NCI-H446 (cell line): ENCODE measurements at regions not wholly inside any gene's neighbourhood (a gene's known extent, or its start where the extent isn't known, plus 50 kb on each side); places are given as distances from the start of the nearest gene placed in this dataset.
"Not testable (repeated sequence)": the region's sequence is repeated elsewhere in the genome, so short reads cannot be mapped to it uniquely, and the experiment has no call there.

Experiments used
- DNase-seq, 2 experiments: peaks; one replicate each; lab custom pipeline; 2025; lab: John Stamatoyannopoulos, UW

DNA sequence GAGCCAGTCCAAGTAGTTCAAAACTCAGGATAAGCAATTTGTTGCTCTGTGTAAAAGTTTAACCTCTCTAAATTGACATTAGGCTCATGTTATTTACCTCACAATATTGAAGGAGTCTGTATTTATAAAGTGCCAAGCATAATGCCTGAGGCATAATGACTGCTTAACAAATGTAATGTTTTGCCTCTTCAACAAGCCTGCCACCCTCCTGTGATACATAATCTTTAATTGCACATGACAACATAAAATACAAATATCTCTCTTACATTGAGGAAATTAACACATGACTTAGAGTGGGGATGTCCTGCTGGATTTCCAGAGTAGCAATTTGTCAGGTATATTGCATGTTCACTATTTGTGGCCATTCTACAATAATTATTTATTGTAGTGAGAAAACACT, 469.2 kb upstream of the ANO5 start:
- no peak for DNase-seq

GRCh38 chr11:21727102-21727501, 465.8 kb upstream of the ANO5 start:
- peak in 1 of 2 experiments; percentile 19 for DNase-seq

DNA sequence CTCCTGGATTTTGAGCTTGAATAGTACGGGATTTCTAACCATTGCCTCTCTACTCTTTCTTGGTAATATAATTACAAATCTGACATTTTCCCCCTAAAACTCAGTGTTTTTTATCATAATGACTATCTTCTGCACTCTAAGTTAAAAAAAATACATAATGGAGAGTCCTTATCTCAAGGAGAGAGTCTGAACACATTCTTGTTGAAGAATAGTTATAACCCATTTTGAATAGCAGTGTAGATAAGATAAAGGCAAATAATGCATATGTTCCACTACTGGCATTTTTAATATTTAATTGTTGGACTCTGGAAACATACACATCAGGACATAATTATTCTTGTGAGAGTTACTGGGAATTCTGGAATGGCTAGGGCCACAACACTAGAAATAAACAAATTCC, 456.5 kb upstream of the ANO5 start:
- no peak for DNase-seq

DNA sequence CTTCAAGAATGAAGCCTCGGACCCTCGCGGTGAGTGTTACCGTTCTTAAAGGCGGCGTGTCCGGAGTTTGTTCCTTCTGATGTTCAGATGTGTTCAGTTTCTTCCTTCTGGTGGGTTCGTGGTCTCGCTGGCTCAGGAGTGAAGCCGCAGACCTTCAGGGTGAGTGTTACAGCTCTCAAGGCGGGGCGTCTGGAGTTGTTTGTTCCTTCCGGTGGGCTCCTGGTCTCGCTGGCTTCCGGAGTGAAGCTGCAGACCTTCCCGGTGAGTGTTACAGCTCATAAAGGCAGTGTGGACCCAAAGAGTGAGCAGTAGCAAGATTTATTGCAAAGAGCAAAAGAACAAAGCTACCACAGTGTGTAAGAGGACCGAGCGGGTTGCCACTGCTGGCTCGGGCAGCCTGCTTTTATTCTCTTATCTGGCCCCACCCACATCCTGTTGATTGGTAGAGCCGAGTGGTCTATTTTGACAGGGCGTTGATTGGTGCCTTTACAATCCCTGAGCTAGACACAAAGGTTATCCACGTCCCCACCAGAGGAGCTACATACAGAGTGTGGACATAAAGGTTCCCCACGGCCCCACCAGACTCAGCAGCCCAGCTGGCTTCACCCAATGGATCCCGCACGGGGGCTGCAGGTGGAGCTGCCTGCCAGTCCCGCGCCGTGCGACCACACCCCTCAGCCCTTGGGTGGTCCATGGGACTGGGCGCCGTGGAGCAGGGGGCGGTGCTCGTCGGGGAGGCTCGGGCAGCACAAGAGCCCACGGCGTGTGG, 440.2 kb upstream of the ANO5 start:
- DNase-seq, result not testable (repeated sequence)

DNA sequence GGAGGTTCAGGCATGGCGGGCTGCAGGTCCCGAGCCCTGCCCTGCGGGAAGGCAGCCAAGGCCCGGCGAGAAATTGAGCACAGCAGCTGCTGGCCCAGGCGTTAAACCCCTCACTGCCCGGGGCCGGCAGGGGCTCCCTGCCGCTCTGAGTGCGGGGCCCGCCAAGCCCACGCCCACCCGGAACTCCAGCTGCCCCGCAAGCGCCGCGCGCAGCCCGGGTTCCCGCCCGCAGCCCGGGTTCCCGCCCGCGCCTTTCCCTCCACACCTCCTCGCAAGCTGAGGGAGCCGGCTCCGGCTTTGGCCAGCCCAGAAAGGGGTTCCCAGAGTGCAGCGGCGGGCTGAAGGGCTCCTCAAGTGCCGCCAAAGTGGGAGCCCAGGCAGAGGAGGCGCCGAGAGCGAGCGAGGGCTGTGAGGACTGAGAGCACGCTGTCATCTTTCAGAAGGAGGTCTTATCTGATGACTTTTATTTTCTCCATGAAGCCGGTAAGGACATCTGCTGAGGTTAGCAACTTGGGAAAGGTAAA, 439.6 kb upstream of the ANO5 start:
- DNase-seq, result not testable (repeated sequence)

DNA sequence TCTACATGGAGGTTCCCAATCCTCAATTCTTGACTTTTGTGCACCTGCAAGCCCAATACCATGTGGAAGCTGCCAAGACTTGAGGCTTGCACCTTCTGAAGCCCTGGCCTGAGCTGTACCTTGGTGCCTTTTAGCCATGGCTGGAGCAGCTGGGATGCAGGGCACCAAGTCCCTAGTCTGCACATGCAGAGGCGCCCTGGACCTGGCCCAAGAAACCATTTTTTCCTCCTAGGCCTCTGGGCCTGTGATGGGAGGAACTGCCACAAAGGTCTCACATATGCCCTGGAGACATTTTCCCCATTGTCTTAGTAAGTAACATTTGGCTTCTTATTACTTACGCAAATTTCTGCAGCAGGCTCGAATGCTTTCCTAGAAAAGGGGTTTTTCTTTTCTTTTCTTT, 431.9 kb upstream of the ANO5 start:
- DNase-seq, result no peak

GRCh38 chr11:21768388-21768787, 424.5 kb upstream of the ANO5 start:
- DNase-seq, result no peak

DNA sequence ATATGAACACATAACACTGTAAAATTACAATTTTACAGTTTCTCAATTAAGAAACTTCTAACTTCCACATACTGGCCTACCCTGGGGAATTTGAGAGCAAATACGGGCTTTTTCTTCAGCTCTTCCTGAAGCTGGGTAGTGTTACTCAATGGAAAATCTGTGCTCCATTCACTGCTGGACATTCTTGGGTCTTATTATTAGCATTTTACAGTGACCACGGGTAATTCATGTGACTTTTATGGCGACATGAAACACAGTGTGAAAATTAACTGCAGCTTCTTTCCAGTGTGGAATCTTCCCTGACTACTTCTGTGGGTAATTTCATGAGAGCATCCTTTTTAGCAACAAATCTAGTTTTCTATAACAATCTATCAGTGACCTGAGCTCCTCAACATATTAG, 423.7 kb upstream of the ANO5 start:
- DNase-seq, result no peak

GRCh38 chr11:21771097-21771496, 421.8 kb upstream of the ANO5 start:
- DNase-seq, result peak; percentile 48 to 83

GRCh38 chr11:21774212-21774611, 418.7 kb upstream of the ANO5 start:
- DNase-seq, result peak; percentile 90 to 98

DNA sequence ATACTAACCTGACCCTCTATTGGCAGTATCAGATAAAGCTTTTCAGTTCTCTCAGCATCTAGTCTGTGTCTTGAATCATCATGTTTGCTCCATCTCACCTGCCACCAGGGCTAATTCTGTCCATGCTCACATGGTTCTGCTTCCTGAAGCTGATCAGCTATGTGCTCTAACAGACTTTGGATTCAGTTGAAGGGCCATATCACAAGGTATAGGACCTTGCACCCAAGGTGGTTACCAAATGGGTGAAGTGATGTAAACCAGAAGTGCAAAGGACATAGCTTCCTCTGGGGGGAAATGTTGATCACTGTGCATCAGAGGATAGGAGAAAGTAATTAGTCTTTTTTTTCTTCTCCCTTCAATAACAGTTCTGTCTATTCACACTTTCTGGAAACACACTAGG, 417.0 kb upstream of the ANO5 start:
- DNase-seq, result no peak

DNA sequence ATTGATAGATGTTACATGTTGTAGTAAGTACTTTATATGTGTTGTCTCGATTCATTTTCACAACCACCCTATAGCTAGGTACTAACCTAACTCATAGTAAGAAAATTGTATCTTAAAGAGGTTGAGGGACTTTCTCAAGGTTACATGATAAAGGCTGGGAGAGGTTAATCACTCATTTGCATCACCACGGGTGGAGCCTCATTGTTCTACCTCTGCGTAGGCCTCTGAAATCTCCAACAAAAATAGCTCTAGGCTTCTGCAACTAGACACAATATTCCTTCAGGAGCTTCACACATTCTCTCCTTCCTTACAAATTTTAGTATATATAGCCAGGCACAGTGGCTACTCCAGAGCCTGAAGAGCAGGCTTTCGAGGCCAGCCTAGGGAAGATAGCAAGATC, 408.9 kb upstream of the ANO5 start:
- DNase-seq, result no peak

GRCh38 chr11:21785351-21785750, 407.5 kb upstream of the ANO5 start:
- no peak for DNase-seq

- no peak for DNase-seq
Observed at GRCh38 chr11:21794306-21794705, 398.6 kb upstream of the ANO5 start.

GRCh38 chr11:21798216-21798615, 394.7 kb upstream of the ANO5 start:
- DNase-seq, result no peak

DNA sequence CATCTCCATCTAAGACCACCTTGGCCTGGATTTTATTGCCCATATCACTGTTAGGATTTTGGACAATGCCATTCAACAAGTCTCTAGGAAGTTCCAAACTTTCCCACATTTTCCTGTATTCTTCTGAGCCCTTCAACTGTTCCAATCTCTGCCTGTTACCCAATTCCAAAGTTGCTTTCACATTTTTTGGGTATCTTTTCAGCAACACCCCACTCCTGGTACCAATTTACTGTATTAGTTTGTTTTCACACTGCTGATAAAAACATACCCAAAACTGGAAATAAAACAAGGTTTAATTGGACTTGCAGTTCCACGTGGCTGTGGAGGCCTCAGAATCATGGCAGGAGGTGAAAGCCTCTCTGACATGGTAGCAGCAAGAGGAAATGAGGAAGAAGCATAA, 388.4 kb upstream of the ANO5 start:
- not testable (repeated sequence) for DNase-seq

DNA sequence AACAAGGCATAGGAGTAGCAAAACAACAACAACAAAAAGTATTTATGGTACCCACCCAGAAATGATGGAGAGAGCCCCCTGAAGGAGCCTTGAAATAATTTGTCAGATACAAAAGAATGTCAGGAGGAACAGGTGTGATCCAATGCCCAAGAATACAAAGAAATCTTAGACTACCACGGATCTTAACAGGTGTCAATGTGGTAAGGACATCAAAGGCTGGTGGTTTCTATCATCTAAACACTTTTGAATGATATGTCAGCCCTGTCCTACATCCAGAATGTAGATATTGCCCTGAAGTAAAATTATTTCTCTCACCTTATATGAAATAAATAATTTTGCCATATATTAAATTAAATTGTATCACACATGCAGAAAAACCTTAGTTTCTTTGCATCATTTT, 386.4 kb upstream of the ANO5 start:
- no peak for DNase-seq

DNA sequence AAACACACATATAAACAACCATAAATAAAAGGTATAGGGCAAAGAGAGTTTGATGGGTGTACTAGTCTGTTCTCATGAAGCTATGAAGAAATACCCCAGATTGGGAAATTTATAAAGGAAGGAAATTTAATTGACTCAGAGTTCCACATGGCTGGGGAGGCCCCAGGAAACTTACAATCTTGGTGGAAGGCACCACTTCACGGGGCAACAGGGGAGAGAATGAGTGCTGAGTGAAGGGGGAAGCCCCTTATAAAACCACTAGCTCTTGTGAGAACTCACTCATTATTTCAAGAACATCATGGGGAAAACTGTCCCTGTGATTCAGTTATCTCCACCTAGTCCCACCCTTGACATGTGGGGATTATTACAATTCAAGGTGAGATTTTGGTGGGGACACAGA, 385.9 kb upstream of the ANO5 start:
- DNase-seq, result no peak

- DNase-seq, result no peak
Observed at GRCh38 chr11:21807350-21807749, 385.5 kb upstream of the ANO5 start.

DNA sequence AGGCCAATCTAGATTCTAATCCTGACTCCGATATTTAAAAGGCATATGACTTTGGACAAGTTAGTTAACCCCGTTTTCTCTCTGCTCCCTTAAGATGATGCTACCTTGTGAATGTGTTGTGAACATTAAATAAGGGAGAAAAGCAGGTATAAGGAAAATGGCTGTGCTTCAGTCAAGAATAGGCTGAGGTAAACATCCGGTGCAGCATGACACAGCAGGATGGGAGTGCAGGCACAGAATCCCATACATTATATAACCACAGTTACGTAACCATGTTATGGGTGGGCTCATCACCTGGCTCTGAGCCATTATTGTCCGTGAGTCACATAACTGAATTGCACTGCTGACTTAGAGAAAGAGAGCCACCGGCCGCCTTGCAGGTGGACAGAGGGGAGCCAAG, 382.2 kb upstream of the ANO5 start:
- no peak for DNase-seq

GRCh38 chr11:21811572-21811971, 381.3 kb upstream of the ANO5 start:
- peak; percentile 1 to 39 for DNase-seq

- DNase-seq, result no peak
Observed at GRCh38 chr11:21814169-21814568, 378.7 kb upstream of the ANO5 start.

DNA sequence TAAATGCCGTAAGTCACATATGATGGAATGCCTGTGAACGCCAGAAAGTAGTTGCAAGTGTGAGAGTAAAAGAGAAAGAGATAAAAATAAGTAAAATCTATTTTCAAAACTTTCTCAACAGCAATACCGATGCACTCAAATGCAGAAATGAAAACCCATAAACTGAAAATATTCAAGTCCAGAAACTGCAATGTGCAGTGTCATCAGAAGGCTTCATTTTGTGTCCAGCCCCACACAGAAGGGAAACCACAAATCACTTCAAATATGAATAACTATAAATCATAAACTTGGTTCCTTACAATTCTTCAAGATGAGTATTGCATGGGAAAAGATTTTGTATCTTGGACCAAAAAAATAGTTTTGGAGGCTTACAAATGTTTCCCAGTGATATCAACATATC, 375.2 kb upstream of the ANO5 start:
- DNase-seq, result no peak

DNA sequence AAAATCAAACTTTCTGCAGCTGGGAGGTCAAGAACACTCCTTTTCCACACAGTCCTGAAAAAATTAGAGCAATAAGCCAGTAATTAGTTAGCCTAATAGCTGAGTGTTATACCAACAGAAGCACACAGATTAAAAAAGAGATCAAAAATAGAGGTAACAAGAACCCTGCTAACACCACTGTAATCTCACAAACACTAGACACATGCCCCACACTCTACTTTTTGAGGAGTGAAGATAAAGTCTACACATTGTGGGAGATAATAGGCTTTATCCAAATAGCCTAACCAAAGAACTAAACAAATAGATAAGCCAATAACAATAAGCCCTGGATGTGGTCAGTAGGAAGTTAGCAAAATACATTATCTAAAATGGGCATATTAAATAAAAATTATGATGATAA, 372.7 kb upstream of the ANO5 start:
- DNase-seq, result no peak
